ENCODE measurements at regions not wholly inside any gene's neighbourhood (a gene's known extent, or its start where the extent isn't known, plus 50 kb on each side); places are given as distances from the start of the nearest gene placed in this dataset.

DNA sequence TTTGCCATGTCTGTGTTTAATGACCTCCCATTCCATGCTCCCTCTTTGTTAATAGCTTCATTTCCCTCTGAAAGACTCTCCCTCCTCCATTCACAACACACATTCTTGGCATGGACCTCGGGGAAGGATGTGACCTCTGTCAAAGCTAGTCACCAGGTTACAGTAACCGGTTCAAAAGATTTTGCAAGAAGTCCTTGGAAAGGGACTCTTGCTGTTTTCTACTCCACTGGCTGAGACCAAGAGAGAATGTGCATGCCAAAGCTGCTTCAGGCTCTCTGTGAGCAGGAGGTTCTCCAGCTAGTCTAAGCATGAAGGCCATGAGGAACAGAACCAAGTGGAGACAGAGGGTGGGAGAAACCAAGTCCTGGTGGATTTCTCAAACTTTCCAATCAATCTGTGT lies 732.6 kb downstream of the CCSER2 start:
- H3K9me3 ChIP-seq: peaks cover 4% of the 10 kb centered on the region; the same call in 1 of the 2 replicates
- no peak for DNase-seq
- peaks cover 36% of the 10 kb centered on the region for H3K9me3 Mint-ChIP-seq (ENCODE audit: unreplicated experiment)
- H3K4me1 ChIP-seq: no peaks in the 10 kb centered on the region
- no peaks in the 10 kb centered on the region for H3K4me1 Mint-ChIP-seq (ENCODE audit: low read depth, unreplicated experiment)
- no peaks in the 10 kb centered on the region for H3K36me3 ChIP-seq (ENCODE audit: control insufficient read depth, insufficient read depth, low read length)
- CTCF ChIA-PET: no interaction called here
- TF ChIP-seq CTCF (IDR thresholded peaks at IDR 0.05; ENCODE audit: insufficient read depth in 1 of 2, low read depth in 1 of 2, low read length in 1 of 2, severe bottlenecking in 1 of 2, unreplicated experiment in 1 of 2): no peak
- peaks cover 5% of the 10 kb centered on the region for H3K27me3 Mint-ChIP-seq (ENCODE audit: insufficient read depth, unreplicated experiment)
- no peak overlapping the region for H3K4me3 Mint-ChIP-seq (ENCODE audit: unreplicated experiment)
- no peak overlapping the region for H3K27ac Mint-ChIP-seq (ENCODE audit: unreplicated experiment)
- H3K27me3 ChIP-seq (replicated peaks; ENCODE audit: control insufficient read depth, insufficient read depth, low read length): no peaks in the 10 kb centered on the region
- POLR2A ChIA-PET: no interaction called here
- H3K4me3 ChIP-seq (ENCODE audit: low read depth, low read length): no peak overlapping the region
- no TSS peak for BruUV-seq (replicated peaks)
- intact Hi-C loops (cut with micrococcal nuclease; ENCODE audit: unreplicated experiment): no loop called here
- H3K36me3 Mint-ChIP-seq (ENCODE audit: insufficient read depth, unreplicated experiment): no peaks in the 10 kb centered on the region

- Mint-ChIP-seq H3K27ac (ENCODE audit: unreplicated experiment) (no peak overlapping the region), H3K4me1 (ENCODE audit: low read depth, unreplicated experiment) (no peaks in the 10 kb centered on the region), H3K27me3 (ENCODE audit: insufficient read depth, unreplicated experiment) (peaks cover 5% of the 10 kb centered on the region), H3K36me3 (ENCODE audit: insufficient read depth, unreplicated experiment) (no peaks in the 10 kb centered on the region), H3K4me3 (ENCODE audit: unreplicated experiment) (no peak overlapping the region), H3K9me3 (ENCODE audit: unreplicated experiment) (peaks cover 31% of the 10 kb centered on the region)
- ChIA-PET CTCF (no interaction called here), POLR2A (no interaction called here)
- intact Hi-C loops (cut with micrococcal nuclease; ENCODE audit: unreplicated experiment): no loop called here
- TF ChIP-seq CTCF (IDR thresholded peaks at IDR 0.05; ENCODE audit: insufficient read depth in 1 of 2, low read depth in 1 of 2, low read length in 1 of 2, severe bottlenecking in 1 of 2, unreplicated experiment in 1 of 2): no peak
- Histone ChIP-seq H3K27me3 (replicated peaks; ENCODE audit: control insufficient read depth, insufficient read depth, low read length) (no peaks in the 10 kb centered on the region), H3K9me3 (peaks cover 2% of the 10 kb centered on the region; the same call in 1 of the 2 replicates), H3K36me3 (ENCODE audit: control insufficient read depth, insufficient read depth, low read length) (no peaks in the 10 kb centered on the region), H3K4me3 (ENCODE audit: low read depth, low read length) (no peak overlapping the region), H3K4me1 (no peaks in the 10 kb centered on the region)
- no TSS peak for BruUV-seq (replicated peaks)
- no peak for DNase-seq
Measured at GRCh38 chr10:85061401-85061800, 733.0 kb downstream of the CCSER2 start.

- POLR2A ChIA-PET: no interaction called here
Measured at GRCh38 chr10:85067955-85068354, 739.6 kb downstream of the CCSER2 start.

More at GRCh38 chr10:85067955-85068354, 739.6 kb downstream of the CCSER2 start:
- H3K9me3 ChIP-seq: no peaks in the 10 kb centered on the region
- no peak for DNase-seq
- CTCF ChIA-PET: no interaction called here
- no peak overlapping the region for H3K4me3 ChIP-seq (ENCODE audit: low read depth, low read length)
- no peaks in the 10 kb centered on the region for H3K27me3 ChIP-seq (replicated peaks; ENCODE audit: control insufficient read depth, insufficient read depth, low read length)
- peaks cover 6% of the 10 kb centered on the region for H3K27me3 Mint-ChIP-seq (ENCODE audit: insufficient read depth, unreplicated experiment)
- intact Hi-C loops (cut with micrococcal nuclease; ENCODE audit: unreplicated experiment): no loop called here
- no peaks in the 10 kb centered on the region for H3K36me3 Mint-ChIP-seq (ENCODE audit: insufficient read depth, unreplicated experiment)
- H3K9me3 Mint-ChIP-seq (ENCODE audit: unreplicated experiment): peaks cover 15% of the 10 kb centered on the region
- no peaks in the 10 kb centered on the region for H3K36me3 ChIP-seq (ENCODE audit: control insufficient read depth, insufficient read depth, low read length)
- no peak overlapping the region for H3K4me3 Mint-ChIP-seq (ENCODE audit: unreplicated experiment)
- H3K4me1 Mint-ChIP-seq (ENCODE audit: low read depth, unreplicated experiment): no peaks in the 10 kb centered on the region
- BruUV-seq (replicated peaks): no TSS peak
- TF ChIP-seq CTCF (IDR thresholded peaks at IDR 0.05; ENCODE audit: insufficient read depth in 1 of 2, low read depth in 1 of 2, low read length in 1 of 2, severe bottlenecking in 1 of 2, unreplicated experiment in 1 of 2): no peak
- no peak overlapping the region for H3K27ac Mint-ChIP-seq (ENCODE audit: unreplicated experiment)
- no peaks in the 10 kb centered on the region for H3K4me1 ChIP-seq

Measured in Caco-2 (cell line).